Suppressor macrophage treated with lipopolysaccharide for 4 hours (primary cell): ENCODE measurements at regions not wholly inside any gene's neighbourhood (a gene's known extent, or its start where the extent isn't known, plus 50 kb on each side); places are given as distances from the start of the nearest gene placed in this dataset.
"Not testable (repeated sequence)": the region's sequence is repeated elsewhere in the genome, so short reads cannot be mapped to it uniquely, and the experiment has no call there.

Experiments
- DNase-seq: peaks from one replicate; pipeline ENCODE4 v3.0.0-alpha.2; 2020

- no peak for DNase-seq
Measured at GRCh38 chrX:125089761-125090445, 229.8 kb upstream of the TEX13C start.

- DNase-seq: no peak
Measured at GRCh38 chrX:125093852-125094251, 225.8 kb upstream of the TEX13C start.

- DNase-seq: no peak
Measured at GRCh38 chrX:125094901-125095300, 224.8 kb upstream of the TEX13C start.

GRCh38 chrX:125096469-125096868 lies 223.2 kb upstream of the TEX13C start:
- no peak for DNase-seq

- DNase-seq: no peak
Measured at GRCh38 chrX:125096870-125097269, 222.8 kb upstream of the TEX13C start.

- no peak for DNase-seq
Measured at GRCh38 chrX:125101971-125102755, 217.5 kb upstream of the TEX13C start.

- no peak for DNase-seq
Measured at GRCh38 chrX:125103693-125104092, 216.0 kb upstream of the TEX13C start.

- DNase-seq: no peak
Measured at GRCh38 chrX:125108921-125109320, 210.8 kb upstream of the TEX13C start.

GRCh38 chrX:125131164-125131563 lies 188.5 kb upstream of the TEX13C start:
- DNase-seq: peak; percentile 0

GRCh38 chrX:125132274-125132673 lies 187.4 kb upstream of the TEX13C start:
- DNase-seq: peak; percentile 3

- DNase-seq: no peak
Measured at GRCh38 chrX:125137521-125137920, 182.2 kb upstream of the TEX13C start.

GRCh38 chrX:125150231-125150630 lies 169.4 kb upstream of the TEX13C start:
- DNase-seq: no peak

- no peak for DNase-seq
Measured at GRCh38 chrX:125151146-125151545, 168.5 kb upstream of the TEX13C start.

GRCh38 chrX:125152011-125152410 lies 167.7 kb upstream of the TEX13C start:
- DNase-seq: no peak

GRCh38 chrX:125153621-125154020 lies 166.1 kb upstream of the TEX13C start:
- DNase-seq: no peak

- not testable (repeated sequence) for DNase-seq
Measured at GRCh38 chrX:125154288-125155257, 165.1 kb upstream of the TEX13C start.

- DNase-seq: not testable (repeated sequence)
Measured at GRCh38 chrX:125155296-125156033, 164.2 kb upstream of the TEX13C start.

- no peak for DNase-seq
Measured at GRCh38 chrX:125170459-125170858, 149.2 kb upstream of the TEX13C start.

- no peak for DNase-seq
Measured at GRCh38 chrX:125172531-125172930, 147.1 kb upstream of the TEX13C start.

- DNase-seq: no peak
Measured at GRCh38 chrX:125175991-125176584, 143.6 kb upstream of the TEX13C start.

- no peak for DNase-seq
Measured at GRCh38 chrX:125193921-125194320, 125.8 kb upstream of the TEX13C start.

GRCh38 chrX:125198546-125198945 lies 121.1 kb upstream of the TEX13C start:
- no peak for DNase-seq
